Gastroesophageal sphincter (tissue), 3 donors: ENCODE measurements at regions not wholly inside any gene's neighbourhood (a gene's known extent, or its start where the extent isn't known, plus 50 kb on each side); places are given as distances from the start of the nearest gene placed in this dataset.

ENCODE experiments used
- CTCF ChIP-seq, 4 experiments: fragments of 200-600 bp in 2 of 4; fragments of 450-650 bp in 2 of 4; sonication (generic) in 1 of 4; IDR thresholded peaks; one replicate each; pipeline ENCODE4 v1.5.1; 2017 to 2019; ENCODE audit warnings: antibody characterized with exemption in 4 of 4, mild to moderate bottlenecking in 2 of 4, moderate library complexity in 2 of 4
- EP300 ChIP-seq: sonication (generic); formaldehyde crosslinking; IDR thresholded peaks from one replicate; pipeline ENCODE4 v1.6.1; 2017; ENCODE audit warnings: antibody characterized with exemption, mild to moderate bottlenecking
- POLR2A ChIP-seq, 2 donors: fragments of 450-650 bp; IDR thresholded peaks; one replicate each; pipeline ENCODE4 v1.6.1; 2017; ENCODE audit warnings: antibody characterized with exemption in 2 of 2, mild to moderate bottlenecking in 2 of 2, moderate library complexity in 1 of 2
- POLR2AphosphoS5 ChIP-seq: sonication (generic); formaldehyde crosslinking; IDR thresholded peaks from one replicate; pipeline ENCODE4 v1.6.1; 2017; ENCODE audit warnings: antibody characterized with exemption

- TF ChIP-seq CTCF (IDR thresholded peaks at IDR 0.05) (no peak), POLR2A (IDR thresholded peaks at IDR 0.05) (no peak), POLR2AphosphoS5 (no peak), EP300 (no peak)
Measured at GRCh38 chr5:128904805-128905567, 60.3 kb upstream of the SLC27A6 start.
